Lung (tissue), 11 donors: ENCODE measurements at regions not wholly inside any gene's neighbourhood (a gene's known extent, or its start where the extent isn't known, plus 50 kb on each side); places are given as distances from the start of the nearest gene placed in this dataset.

Experiments used
- ATAC-seq: fragments of 200-7000 bp; cut with Tn5 transposase; one replicate; pipeline ENCODE4 v1.9.1; 2020; ENCODE audit warnings: moderate number of reproducible peaks; ENCODE audit not compliant: insufficient read depth, low FRiP score
- DNase-seq, 3 donors: peaks; one replicate each; pipeline ENCODE4 v3.0.0-alpha.2; 2013 to 2017
- H3K27ac ChIP-seq, 2 donors: one replicate each; pipeline ENCODE4 v1.5.1; 2013; ENCODE audit warnings: mild to moderate bottlenecking in 2 of 2, moderate library complexity in 2 of 2, control low read depth in 1 of 2, inconsistent platforms in 1 of 2, low read depth in 1 of 2, low read length in 1 of 2
- H3K27me3 ChIP-seq, 3 donors: one replicate each; pipeline ENCODE4 v1.5.1; 2013; ENCODE audit warnings: low read length in 2 of 3; ENCODE audit not compliant: control insufficient read depth in 3 of 3, insufficient read depth in 3 of 3
- H3K36me3 ChIP-seq, 4 donors: one replicate each; pipeline ENCODE4 v1.5.1; 2013; ENCODE audit warnings: low read length in 4 of 4, mild to moderate bottlenecking in 1 of 4, moderate library complexity in 1 of 4; ENCODE audit not compliant: control insufficient read depth in 4 of 4, insufficient read depth in 4 of 4
- H3K4me1 ChIP-seq, 5 donors: one replicate each; pipeline ENCODE4 v1.5.1; 2013; ENCODE audit warnings: low read length in 5 of 5, mild to moderate bottlenecking in 2 of 5, moderate library complexity in 1 of 5; ENCODE audit not compliant: control insufficient read depth in 5 of 5, insufficient read depth in 5 of 5
- H3K4me3 ChIP-seq: one replicate; pipeline ENCODE4 v1.5.1; 2013; ENCODE audit warnings: mild to moderate bottlenecking, control low read depth, moderate library complexity
- H3K9ac ChIP-seq, 2 donors: one replicate each; pipeline ENCODE4 v1.5.1; 2013; ENCODE audit warnings: low read length in 2 of 2, control low read depth in 1 of 2; ENCODE audit not compliant: insufficient read depth in 1 of 2
- H3K9me3 ChIP-seq, 4 donors: one replicate each; pipeline ENCODE4 v1.5.1; 2013; ENCODE audit warnings: low read length in 3 of 4, mild to moderate bottlenecking in 1 of 4, moderate library complexity in 1 of 4; ENCODE audit not compliant: control insufficient read depth in 4 of 4, insufficient read depth in 3 of 4
- CTCF ChIP-seq: IDR thresholded peaks from 2 replicates; pipeline ENCODE4 v1.5.1; 2012; ENCODE audit warnings: mild to moderate bottlenecking; ENCODE audit errors: control extremely low read depth, extremely low read depth
- WGBS, 2 donors: extraction: QIAGEN DNeasy Blood & Tissue Kit; methylation state at CpG; one replicate each; pipeline ENCODE4 v1.1.7; 2013; 5-methylcytosine and 5-hydroxymethylcytosine counted together
- donor health status: control.
- donor health status: control.
- donor health status: Bipolar disorder and iron deficiency.
- donor health status: healthy.
- donor health status: DM: yes; HTN: yes; CAD: no.

- DNase-seq: no peak
- no peak for TF ChIP-seq CTCF
- H3K9ac ChIP-seq: no peak overlapping the region
Measured at GRCh38 chr2:212712991-212713390, 174.4 kb upstream of the ERBB4 start.

GRCh38 chr2:212712466-212712865 is 173.9 kb upstream of the ERBB4 start:
- H3K9ac ChIP-seq: no peak overlapping the region
- TF ChIP-seq CTCF: no peak
- H3K27ac ChIP-seq: no peak overlapping the region
- 67 to 79% methylated on average over 5 of the region's 5 CpGs for WGBS, 2 donors
- no peaks in the 10 kb centered on the region for H3K36me3 ChIP-seq
- DNase-seq (peak in 1 of 3 donors; percentile 7), ATAC-seq (no peak)
- H3K27me3 ChIP-seq: no peaks in the 10 kb centered on the region
- no peak overlapping the region for H3K4me3 ChIP-seq
- no peaks in the 10 kb centered on the region for H3K4me1 ChIP-seq
- H3K9me3 ChIP-seq: no peaks in the 10 kb centered on the region

More at GRCh38 chr2:212712991-212713390, 174.4 kb upstream of the ERBB4 start:
- Histone ChIP-seq H3K4me1 (no peaks in the 10 kb centered on the region), H3K27ac (no peak overlapping the region), H3K4me3 (no peak overlapping the region), H3K9me3 (no peaks in the 10 kb centered on the region), H3K27me3 (no peaks in the 10 kb centered on the region), H3K36me3 (no peaks in the 10 kb centered on the region)
- ATAC-seq: no peak
- WGBS, 2 donors: 75 to 78% methylated on average over 1 of the region's 1 CpG

- Histone ChIP-seq H3K27me3 (no peaks in the 10 kb centered on the region), H3K9me3 (no peaks in the 10 kb centered on the region), H3K27ac (no peak overlapping the region), H3K4me3 (no peak overlapping the region), H3K36me3 (no peaks in the 10 kb centered on the region), H3K9ac (no peak overlapping the region), H3K4me1 (no peaks in the 10 kb centered on the region)
- no peak for TF ChIP-seq CTCF
- no peak for DNase-seq
- no peak for ATAC-seq
- WGBS, 2 donors: 59 to 74% methylated on average over 3 of the region's 3 CpGs
Measured at GRCh38 chr2:212711856-212712255, 173.3 kb upstream of the ERBB4 start.

GRCh38 chr2:212709280-212709679 is 170.7 kb upstream of the ERBB4 start:
- Histone ChIP-seq H3K27ac (no peak overlapping the region), H3K36me3 (no peaks in the 10 kb centered on the region), H3K9ac (no peak overlapping the region), H3K4me1 (no peaks in the 10 kb centered on the region), H3K27me3 (no peaks in the 10 kb centered on the region), H3K4me3 (no peak overlapping the region), H3K9me3 (no peaks in the 10 kb centered on the region)
- 72 to 86% methylated on average over 3 of the region's 3 CpGs for WGBS, 2 donors
- DNase-seq (no peak), ATAC-seq (no peak)
- TF ChIP-seq CTCF: no peak
